ENCODE measurements at regions not wholly inside any gene's neighbourhood (a gene's known extent, or its start where the extent isn't known, plus 50 kb on each side); places are given as distances from the start of the nearest gene placed in this dataset.

DNA sequence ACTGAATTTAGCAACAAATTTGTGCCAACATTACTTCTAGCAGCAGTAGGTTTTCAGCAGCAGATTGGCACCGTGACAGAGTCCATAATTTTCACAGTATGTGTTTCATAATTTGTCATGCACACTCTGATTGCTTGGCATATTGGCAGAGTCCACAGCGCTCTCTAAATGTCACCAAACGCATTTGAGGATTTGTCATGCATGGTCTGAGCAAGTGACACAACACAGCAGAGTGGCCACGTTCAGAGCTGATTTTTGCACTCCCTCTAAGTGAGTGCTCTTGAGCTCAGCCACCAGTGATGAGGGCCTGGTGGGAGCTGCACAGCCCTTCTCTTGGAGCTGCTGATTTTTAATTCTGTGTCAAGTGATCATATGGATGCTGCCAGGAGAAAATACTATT is 1270.8 kb downstream of the ROBO1 start:
- TF ChIP-seq EZH2 (IDR thresholded peaks at IDR 0.05; ENCODE audit: low read length) = no peak
- TF ChIP-seq, protein P1, sequence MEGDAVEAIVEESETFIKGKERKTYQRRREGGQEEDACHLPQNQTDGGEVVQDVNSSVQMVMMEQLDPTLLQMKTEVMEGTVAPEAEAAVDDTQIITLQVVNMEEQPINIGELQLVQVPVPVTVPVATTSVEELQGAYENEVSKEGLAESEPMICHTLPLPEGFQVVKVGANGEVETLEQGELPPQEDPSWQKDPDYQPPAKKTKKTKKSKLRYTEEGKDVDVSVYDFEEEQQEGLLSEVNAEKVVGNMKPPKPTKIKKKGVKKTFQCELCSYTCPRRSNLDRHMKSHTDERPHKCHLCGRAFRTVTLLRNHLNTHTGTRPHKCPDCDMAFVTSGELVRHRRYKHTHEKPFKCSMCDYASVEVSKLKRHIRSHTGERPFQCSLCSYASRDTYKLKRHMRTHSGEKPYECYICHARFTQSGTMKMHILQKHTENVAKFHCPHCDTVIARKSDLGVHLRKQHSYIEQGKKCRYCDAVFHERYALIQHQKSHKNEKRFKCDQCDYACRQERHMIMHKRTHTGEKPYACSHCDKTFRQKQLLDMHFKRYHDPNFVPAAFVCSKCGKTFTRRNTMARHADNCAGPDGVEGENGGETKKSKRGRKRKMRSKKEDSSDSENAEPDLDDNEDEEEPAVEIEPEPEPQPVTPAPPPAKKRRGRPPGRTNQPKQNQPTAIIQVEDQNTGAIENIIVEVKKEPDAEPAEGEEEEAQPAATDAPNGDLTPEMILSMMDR (optimal IDR thresholded peaks at IDR 0.05 in 1 of 3, IDR thresholded peaks at IDR 0.05 in 1 of 3, conservative IDR thresholded peaks at IDR 0.05 in 1 of 3; ENCODE audit: extremely low read depth in 1 of 3, insufficient read depth in 2 of 3, low read length in 3 of 3) = no peak

Data from keratinocyte (primary cell).